ENCODE measurements at regions not wholly inside any gene's neighbourhood (a gene's known extent, or its start where the extent isn't known, plus 50 kb on each side); places are given as distances from the start of the nearest gene placed in this dataset.

DNA sequence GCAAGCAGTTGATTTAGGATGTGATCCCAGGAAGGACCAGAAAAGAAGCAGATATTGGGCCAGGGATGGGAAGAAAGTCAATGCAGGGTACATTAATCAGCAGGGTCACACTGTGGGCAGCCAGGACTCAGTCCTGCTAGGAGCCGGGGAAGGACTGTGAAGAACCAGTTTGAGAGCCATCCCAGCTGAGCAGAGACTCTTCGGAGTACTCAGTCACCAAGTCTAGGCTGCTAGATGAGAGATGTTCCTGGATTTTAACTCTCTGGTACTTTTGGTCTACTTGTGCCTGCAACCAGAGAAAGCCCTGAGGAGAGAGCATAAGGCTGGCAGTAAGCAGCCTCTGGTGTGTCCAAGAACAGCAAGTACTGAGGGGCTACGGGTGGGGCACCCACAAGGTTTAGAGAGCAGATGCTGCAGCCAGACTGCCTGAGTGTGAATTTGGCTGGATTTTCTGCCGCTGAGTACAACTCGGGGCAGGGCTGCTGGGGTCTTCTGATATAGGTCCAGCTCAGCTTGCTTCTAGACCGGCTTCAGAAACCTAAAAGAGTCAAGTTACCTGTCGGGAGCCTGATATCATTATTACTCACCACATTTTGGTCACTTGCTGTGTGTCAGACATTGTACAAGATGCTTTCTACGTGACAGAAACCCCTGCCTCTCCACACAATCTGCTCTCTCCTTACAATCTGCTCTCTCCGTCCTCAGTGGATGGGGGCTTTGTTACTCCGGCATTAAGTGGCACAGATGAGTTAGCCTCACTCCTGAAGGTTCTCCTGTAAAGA is 250.2 kb upstream of the GAS1 start:
- BruUV-seq (replicated peaks), result no TSS peak
- no peak overlapping the region for H3K4me3 ChIP-seq (ENCODE audit: low read length)
- no peak for TF ChIP-seq EZH2 (IDR thresholded peaks at IDR 0.05; ENCODE audit: low read length, unreplicated experiment)
- POLR2A ChIA-PET (ENCODE audit: unreplicated experiment), result no interaction called here
- H3F3A ChIP-seq (ENCODE audit: low read length, unreplicated experiment), result no peaks in the 10 kb centered on the region
- no peaks in the 10 kb centered on the region for H3K4me1 ChIP-seq (ENCODE audit: insufficient read depth, low read length)
- no peak overlapping the region for H3K9ac ChIP-seq (ENCODE audit: low read length)
- DNase-seq (no peak), ATAC-seq (no peak)
- H2AFZ ChIP-seq (ENCODE audit: low read length), result no peak overlapping the region
- no peaks in the 10 kb centered on the region for H3K9me3 ChIP-seq (ENCODE audit: low read length)
- no peaks in the 10 kb centered on the region for H4K20me1 ChIP-seq (ENCODE audit: low read length)
- no peak overlapping the region for H3K27ac ChIP-seq (ENCODE audit: low read length)
- no peaks in the 10 kb centered on the region for H3K36me3 ChIP-seq (ENCODE audit: low read depth, low read length)
- CTCF ChIA-PET, result no interaction called here
- H3K9me2 ChIP-seq (replicated peaks; ENCODE audit: low read length), result no peaks in the 10 kb centered on the region
- H3K79me2 ChIP-seq (ENCODE audit: low read length), result no peaks in the 10 kb centered on the region
- H3K4me2 ChIP-seq (ENCODE audit: low read length), result no peak overlapping the region
- no peaks in the 10 kb centered on the region for H3K27me3 ChIP-seq (ENCODE audit: low read length)
- intact Hi-C loops (cut with micrococcal nuclease), result no loop called here

DNA sequence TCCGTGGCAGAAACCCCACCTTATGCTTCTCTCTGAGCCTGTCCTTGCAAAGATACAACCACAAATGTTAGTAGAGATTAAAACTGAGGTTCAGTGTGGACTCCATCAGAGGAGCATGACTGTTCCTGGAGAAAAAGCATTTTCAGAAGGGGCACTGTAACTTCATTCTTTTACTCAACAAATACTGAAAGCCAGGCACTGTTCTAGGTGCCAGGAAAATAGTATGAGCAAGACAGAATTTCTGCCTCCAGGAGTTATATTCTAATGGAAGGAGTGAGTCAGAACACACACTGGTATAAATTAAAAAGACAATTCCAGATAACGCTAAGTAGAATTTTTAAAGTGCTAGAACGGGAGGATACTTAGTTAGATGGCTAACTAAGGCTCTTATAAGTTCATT is 251.4 kb upstream of the GAS1 start:
- Histone ChIP-seq H3K27me3 (ENCODE audit: low read length) (no peaks in the 10 kb centered on the region), H4K20me1 (ENCODE audit: low read length) (no peaks in the 10 kb centered on the region), H3K36me3 (ENCODE audit: low read depth, low read length) (no peaks in the 10 kb centered on the region), H3K27ac (ENCODE audit: low read length) (no peak overlapping the region), H3K4me1 (ENCODE audit: insufficient read depth, low read length) (no peaks in the 10 kb centered on the region), H3K9me3 (ENCODE audit: low read length) (no peaks in the 10 kb centered on the region), H3K79me2 (ENCODE audit: low read length) (no peaks in the 10 kb centered on the region), H3K9ac (ENCODE audit: low read length) (no peak overlapping the region), H3K9me2 (replicated peaks; ENCODE audit: low read length) (no peaks in the 10 kb centered on the region), H3K4me2 (ENCODE audit: low read length) (no peak overlapping the region), H3K4me3 (ENCODE audit: low read length) (no peak overlapping the region), H2AFZ (ENCODE audit: low read length) (no peak overlapping the region), H3F3A (ENCODE audit: low read length, unreplicated experiment) (no peaks in the 10 kb centered on the region)
- intact Hi-C loops (cut with micrococcal nuclease), result no loop called here
- DNase-seq, result no peak
- POLR2A ChIA-PET (ENCODE audit: unreplicated experiment), result no interaction called here
- ATAC-seq, result no peak
- no TSS peak for BruUV-seq (replicated peaks)
- CTCF ChIA-PET, result no interaction called here
- TF ChIP-seq, protein P1, sequence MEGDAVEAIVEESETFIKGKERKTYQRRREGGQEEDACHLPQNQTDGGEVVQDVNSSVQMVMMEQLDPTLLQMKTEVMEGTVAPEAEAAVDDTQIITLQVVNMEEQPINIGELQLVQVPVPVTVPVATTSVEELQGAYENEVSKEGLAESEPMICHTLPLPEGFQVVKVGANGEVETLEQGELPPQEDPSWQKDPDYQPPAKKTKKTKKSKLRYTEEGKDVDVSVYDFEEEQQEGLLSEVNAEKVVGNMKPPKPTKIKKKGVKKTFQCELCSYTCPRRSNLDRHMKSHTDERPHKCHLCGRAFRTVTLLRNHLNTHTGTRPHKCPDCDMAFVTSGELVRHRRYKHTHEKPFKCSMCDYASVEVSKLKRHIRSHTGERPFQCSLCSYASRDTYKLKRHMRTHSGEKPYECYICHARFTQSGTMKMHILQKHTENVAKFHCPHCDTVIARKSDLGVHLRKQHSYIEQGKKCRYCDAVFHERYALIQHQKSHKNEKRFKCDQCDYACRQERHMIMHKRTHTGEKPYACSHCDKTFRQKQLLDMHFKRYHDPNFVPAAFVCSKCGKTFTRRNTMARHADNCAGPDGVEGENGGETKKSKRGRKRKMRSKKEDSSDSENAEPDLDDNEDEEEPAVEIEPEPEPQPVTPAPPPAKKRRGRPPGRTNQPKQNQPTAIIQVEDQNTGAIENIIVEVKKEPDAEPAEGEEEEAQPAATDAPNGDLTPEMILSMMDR (conservative IDR thresholded peaks at IDR 0.05; ENCODE audit: low read depth, low read length), result no peak
- no peak for TF ChIP-seq EZH2 (IDR thresholded peaks at IDR 0.05; ENCODE audit: low read length, unreplicated experiment)
- no peak for TF ChIP-seq EZH2phosphoT487 (IDR thresholded peaks at IDR 0.05; ENCODE audit: borderline replicate concordance, low read length)

DNA sequence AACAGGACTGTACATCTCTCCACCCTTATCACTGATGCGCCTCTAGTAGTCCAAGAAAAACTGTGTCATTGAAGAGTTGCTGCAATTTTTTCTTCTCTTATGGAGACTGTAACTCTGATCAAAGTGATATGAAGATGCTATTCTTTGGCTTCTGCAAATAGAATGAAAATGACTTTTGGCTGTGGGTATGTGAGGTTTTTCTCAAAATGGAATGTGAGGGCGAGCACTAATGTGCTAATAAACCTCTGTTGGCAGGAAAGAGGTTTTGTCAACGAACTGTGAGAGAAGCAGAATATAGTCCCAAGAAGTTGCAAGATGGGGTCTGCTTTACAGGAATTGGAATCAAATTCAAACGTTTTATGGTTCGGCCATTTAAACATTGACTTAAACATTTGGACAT is 252.0 kb upstream of the GAS1 start:
- Histone ChIP-seq H3K4me1 (ENCODE audit: insufficient read depth, low read length) (no peaks in the 10 kb centered on the region), H3K36me3 (ENCODE audit: low read depth, low read length) (no peaks in the 10 kb centered on the region), H3K27ac (ENCODE audit: low read length) (no peak overlapping the region), H3K4me2 (ENCODE audit: low read length) (no peak overlapping the region), H3K27me3 (ENCODE audit: low read length) (no peaks in the 10 kb centered on the region), H3K4me3 (ENCODE audit: low read length) (no peak overlapping the region), H3K9me2 (replicated peaks; ENCODE audit: low read length) (no peaks in the 10 kb centered on the region), H2AFZ (ENCODE audit: low read length) (no peak overlapping the region), H3K9ac (ENCODE audit: low read length) (no peak overlapping the region), H3K79me2 (ENCODE audit: low read length) (no peaks in the 10 kb centered on the region), H3K9me3 (ENCODE audit: low read length) (no peaks in the 10 kb centered on the region), H3F3A (ENCODE audit: low read length, unreplicated experiment) (no peaks in the 10 kb centered on the region), H4K20me1 (ENCODE audit: low read length) (no peaks in the 10 kb centered on the region)
- no peak for TF ChIP-seq EZH2phosphoT487 (IDR thresholded peaks at IDR 0.05; ENCODE audit: borderline replicate concordance, low read length)
- ATAC-seq (no peak), DNase-seq (no peak)
- intact Hi-C loops (cut with micrococcal nuclease), result no loop called here
- no TSS peak for BruUV-seq (replicated peaks)
- POLR2A ChIA-PET (ENCODE audit: unreplicated experiment), result no interaction called here
- CTCF ChIA-PET, result no interaction called here

DNA sequence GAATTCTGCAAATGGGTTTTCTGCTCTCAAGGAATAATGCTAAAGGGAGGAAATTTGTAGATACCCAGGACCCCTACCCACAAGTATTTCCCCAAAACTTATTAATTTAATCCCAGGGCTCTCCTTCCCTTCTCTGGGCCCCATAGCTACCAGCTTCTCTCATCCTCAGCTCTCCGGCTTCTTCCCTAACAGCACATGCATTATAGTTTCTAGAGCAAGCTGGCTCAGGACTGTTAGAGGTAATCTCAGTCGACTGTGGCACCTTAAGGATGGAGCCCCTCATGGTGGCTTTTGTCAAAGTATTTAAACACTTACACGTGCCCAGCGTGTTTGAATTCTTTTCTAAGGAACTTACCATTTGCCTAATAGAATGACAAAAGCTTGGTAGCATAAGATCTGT is 252.5 kb upstream of the GAS1 start:
- Histone ChIP-seq H2AFZ (ENCODE audit: low read length) (no peak overlapping the region), H3K4me3 (ENCODE audit: low read length) (no peak overlapping the region), H3K27me3 (ENCODE audit: low read length) (no peaks in the 10 kb centered on the region), H4K20me1 (ENCODE audit: low read length) (no peaks in the 10 kb centered on the region), H3K36me3 (ENCODE audit: low read depth, low read length) (no peaks in the 10 kb centered on the region), H3K4me1 (ENCODE audit: insufficient read depth, low read length) (no peaks in the 10 kb centered on the region), H3K27ac (ENCODE audit: low read length) (no peak overlapping the region), H3F3A (ENCODE audit: low read length, unreplicated experiment) (no peaks in the 10 kb centered on the region), H3K9me3 (ENCODE audit: low read length) (no peaks in the 10 kb centered on the region), H3K9ac (ENCODE audit: low read length) (no peak overlapping the region), H3K4me2 (ENCODE audit: low read length) (no peak overlapping the region), H3K79me2 (ENCODE audit: low read length) (no peaks in the 10 kb centered on the region), H3K9me2 (replicated peaks; ENCODE audit: low read length) (no peaks in the 10 kb centered on the region)
- POLR2A ChIA-PET (ENCODE audit: unreplicated experiment), result no interaction called here
- BruUV-seq (replicated peaks), result no TSS peak
- CTCF ChIA-PET, result no interaction called here
- TF ChIP-seq EZH2phosphoT487 (IDR thresholded peaks at IDR 0.05; ENCODE audit: borderline replicate concordance, low read length), result no peak
- TF ChIP-seq, protein P1 (conservative IDR thresholded peaks at IDR 0.05; ENCODE audit: low read depth, low read length), result no peak
- TF ChIP-seq EZH2 (IDR thresholded peaks at IDR 0.05; ENCODE audit: low read length, unreplicated experiment), result no peak
- no peak for DNase-seq
- no peak for ATAC-seq
- intact Hi-C loops (cut with micrococcal nuclease), result no loop called here

All from PC-3 (cell line).